B cell (primary cell): ENCODE measurements at regions not wholly inside any gene's neighbourhood (a gene's known extent, or its start where the extent isn't known, plus 50 kb on each side); places are given as distances from the start of the nearest gene placed in this dataset.
"Not testable (repeated sequence)": the region's sequence is repeated elsewhere in the genome, so short reads cannot be mapped to it uniquely, and the experiment has no call there.

Source experiments
- ATAC-seq: fragments of 200-7000 bp; cut with Tn5 transposase; one replicate; pipeline ENCODE4 v1.10.0; 2021; ENCODE audit warnings: low read depth, mild to moderate bottlenecking, moderate number of reproducible peaks, moderate library complexity
- CTCF ChIA-PET: fragments of 350-600 bp; sonication (Branson Sonifier 250); formaldehyde crosslinking; loops from one replicate; lab custom pipeline; 2021; ENCODE audit warnings: antibody characterized with exemption, inconsistent platforms; lab: Charles Lee
- POLR2A ChIA-PET: fragments of 350-600 bp; sonication (Branson Sonifier 250); formaldehyde crosslinking; loops from one replicate; lab custom pipeline; 2021; ENCODE audit warnings: antibody characterized with exemption; lab: Charles Lee
- DNase-seq: peaks from one replicate; pipeline ENCODE4 v3.0.0; 2013
- H2AFZ ChIP-seq: 2 replicates; pipeline ENCODE4 v1.6.1; 2012; ENCODE audit warnings: mild to moderate bottlenecking, low read depth, low read length; ENCODE audit not compliant: insufficient read depth, poor library complexity, severe bottlenecking
- H3K27ac ChIP-seq, 2 donors: 1 replicate in 1 of 2; 2 replicates in 1 of 2; pipeline ENCODE4 v1.5.1; 2012 to 2013; ENCODE audit warnings: low read length in 2 of 2, mild to moderate bottlenecking in 2 of 2, moderate library complexity in 1 of 2
- H3K27me3 ChIP-seq, 4 experiments: fragments of 200-600 bp in 1 of 4; sonication (generic) in 1 of 4; replicated peaks in 1 of 4; 1 replicate in 2 of 4; 2 replicates in 2 of 4; pipeline versions ENCODE4 v1.6.1 to v1.7.0; 2013 to 2016; ENCODE audit warnings: low read length in 3 of 4, mild to moderate bottlenecking in 2 of 4, mixed read lengths in 1 of 4, moderate library complexity in 1 of 4; ENCODE audit not compliant: insufficient read depth in 4 of 4, control insufficient read depth in 3 of 4; ENCODE audit errors: control extremely low read depth in 1 of 4
- H3K36me3 ChIP-seq, 2 experiments: replicated peaks in 1 of 2; 1 replicate in 1 of 2; 2 replicates in 1 of 2; pipeline versions ENCODE4 v1.6.1 to v1.7.1; 2013; ENCODE audit warnings: low read length in 1 of 2; ENCODE audit not compliant: insufficient read depth in 2 of 2, control insufficient read depth in 1 of 2; ENCODE audit errors: control extremely low read depth in 1 of 2, extremely low read depth in 1 of 2
- H3K4me1 ChIP-seq, 2 donors: fragments of 200-600 bp in 1 of 2; sonication (generic) in 1 of 2; 1 replicate in 1 of 2; 2 replicates in 1 of 2; pipeline versions ENCODE4 v1.5.1 to v1.6.1; 2013 to 2017; ENCODE audit warnings: low read length in 2 of 2; ENCODE audit not compliant: control insufficient read depth in 2 of 2, insufficient read depth in 2 of 2
- H3K4me2 ChIP-seq: replicated peaks from 2 replicates; pipeline ENCODE3; 2012; ENCODE audit warnings: mild to moderate bottlenecking, low read depth, low read length; ENCODE audit not compliant: poor library complexity, severe bottlenecking
- H3K4me3 ChIP-seq, 5 experiments: fragments of 200-600 bp in 1 of 5; sonication (generic) in 1 of 5; 1 replicate in 3 of 5; 2 replicates in 2 of 5; pipeline versions ENCODE4 v1.5.1 to v1.7.0; 2011 to 2016; ENCODE audit warnings: low read length in 4 of 5, mild to moderate bottlenecking in 4 of 5, low read depth in 2 of 5, control low read depth in 1 of 5, moderate library complexity in 1 of 5; ENCODE audit not compliant: insufficient read depth in 1 of 5; ENCODE audit errors: control extremely low read depth in 1 of 5, extremely low read depth in 1 of 5
- H3K79me2 ChIP-seq: fragments of 200-600 bp; sonication (generic); one replicate; pipeline ENCODE4 v1.6.0; 2016; ENCODE audit warnings: low read length; ENCODE audit not compliant: control insufficient read depth, insufficient read depth
- H3K9ac ChIP-seq: fragments of 200-600 bp; sonication (generic); 2 replicates; pipeline ENCODE4 v1.6.1; 2017; ENCODE audit warnings: mild to moderate bottlenecking, low read length, moderate library complexity
- H3K9me3 ChIP-seq, 3 donors: one replicate each; pipeline versions ENCODE4 v1.6.1 to v1.7.1; 2013; ENCODE audit warnings: low read length in 2 of 3; ENCODE audit not compliant: control insufficient read depth in 2 of 3, insufficient read depth in 1 of 3; ENCODE audit errors: control extremely low read depth in 1 of 3
- H4K20me1 ChIP-seq: 2 replicates; pipeline ENCODE4 v1.6.0; 2012; ENCODE audit warnings: mild to moderate bottlenecking, low read length; ENCODE audit not compliant: insufficient read depth, control insufficient read depth, poor library complexity, severe bottlenecking
- H3K27ac Mint-ChIP-seq: one replicate; pipeline ENCODE4 v1.8.0; 2021; ENCODE audit warnings: mixed read lengths
- H3K27me3 Mint-ChIP-seq: one replicate; pipeline ENCODE4 v1.8.0; 2021; ENCODE audit warnings: mixed read lengths
- H3K4me1 Mint-ChIP-seq: one replicate; pipeline ENCODE4 v1.8.0; 2021; ENCODE audit warnings: mixed read lengths
- H3K4me3 Mint-ChIP-seq: one replicate; pipeline ENCODE4 v1.8.0; 2021; ENCODE audit warnings: mixed read lengths
- H3K9me3 Mint-ChIP-seq: one replicate; pipeline ENCODE4 v1.8.0; 2022; ENCODE audit warnings: mixed read lengths; ENCODE audit not compliant: insufficient read depth
- CTCF ChIP-seq: fragments of 200-600 bp; IDR thresholded peaks from one replicate; pipeline ENCODE4 v1.8.0; 2022; ENCODE audit warnings: antibody characterized with exemption, mild to moderate bottlenecking
- EZH2 ChIP-seq: IDR thresholded peaks from 2 replicates; pipeline ENCODE4 v1.6.1; 2012; ENCODE audit warnings: borderline replicate concordance, low read depth, mild to moderate bottlenecking, moderate library complexity, low read length; ENCODE audit not compliant: insufficient read depth, poor library complexity, severe bottlenecking
- WGBS: methylation state at CpG from one replicate; pipeline ENCODE4 v1.1.5; 2013; ENCODE audit warnings: missing lambda C conversion rate; ENCODE audit not compliant: insufficient coverage; 5-methylcytosine and 5-hydroxymethylcytosine counted together
- intact Hi-C: fragments of 100-400 bp; cut with micrococcal nuclease; formaldehyde crosslinking; loops from one replicate; pipeline ENCODE4 v1.10.0; 2022

GRCh38 chr5:29131285-29131684 is 2062.2 kb upstream of the CDH6 start:
- TF ChIP-seq EZH2 (no peak), CTCF (no peak)
- H3K4me3 Mint-ChIP-seq = no peak overlapping the region
- CTCF ChIA-PET = no interaction called here
- H3K4me2 ChIP-seq = no peak overlapping the region
- POLR2A ChIA-PET = no interaction called here
- intact Hi-C loops = no loop called here
- H3K27ac Mint-ChIP-seq = no peak overlapping the region
- no peak overlapping the region for H3K9ac ChIP-seq
- H3K4me1 Mint-ChIP-seq = no peaks in the 10 kb centered on the region
- no peak overlapping the region for H3K4me3 ChIP-seq
- no peaks in the 10 kb centered on the region for H3K27me3 ChIP-seq
- peaks cover 6% of the 10 kb centered on the region for H3K9me3 Mint-ChIP-seq
- DNase-seq (no peak), ATAC-seq (no peak)
- no peaks in the 10 kb centered on the region for H3K4me1 ChIP-seq
- H2AFZ ChIP-seq = no peak overlapping the region
- no peaks in the 10 kb centered on the region for H4K20me1 ChIP-seq
- no peaks in the 10 kb centered on the region for H3K79me2 ChIP-seq
- WGBS = no CpG with 5 or more reads among the region's 2 CpGs
- H3K27me3 Mint-ChIP-seq = no peaks in the 10 kb centered on the region
- H3K9me3 ChIP-seq = peaks cover 0 to 11% (median 0%) of the 10 kb centered on the region in 3 donors
- H3K36me3 ChIP-seq = no peaks in the 10 kb centered on the region
- no peak overlapping the region for H3K27ac ChIP-seq

DNA sequence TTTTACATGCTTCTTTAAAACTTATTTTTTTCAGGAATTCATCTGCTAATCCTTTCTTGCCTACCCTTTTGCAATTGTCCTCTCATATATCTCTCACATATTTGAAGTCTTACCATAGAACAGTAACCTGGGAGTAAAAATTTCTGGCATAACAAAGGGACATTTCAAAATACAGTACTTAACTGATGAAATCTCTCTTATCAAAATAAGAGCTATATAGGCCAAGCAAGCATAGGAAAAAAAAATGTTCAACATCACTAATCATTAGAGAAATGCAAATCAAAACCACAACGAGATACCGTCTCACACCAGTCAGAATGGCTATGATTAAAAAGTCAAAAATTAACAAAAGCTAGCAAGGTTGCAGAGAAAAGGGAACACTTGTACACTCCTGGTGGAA is 2062.7 kb upstream of the CDH6 start:
- no peak overlapping the region for H2AFZ ChIP-seq
- H3K27me3 ChIP-seq = no peaks in the 10 kb centered on the region
- no peaks in the 10 kb centered on the region for H4K20me1 ChIP-seq
- no peak for ATAC-seq
- ChIA-PET POLR2A (no interaction called here), CTCF (no interaction called here)
- H3K4me3 Mint-ChIP-seq = no peak overlapping the region
- H3K4me1 ChIP-seq = no peaks in the 10 kb centered on the region
- no peak for TF ChIP-seq CTCF
- no peak for TF ChIP-seq EZH2
- H3K4me1 Mint-ChIP-seq = no peaks in the 10 kb centered on the region
- H3K27ac ChIP-seq = no peak overlapping the region
- H3K27me3 Mint-ChIP-seq = no peaks in the 10 kb centered on the region
- DNase-seq = no peak
- H3K9ac ChIP-seq = no peak overlapping the region
- no peak overlapping the region for H3K4me2 ChIP-seq
- intact Hi-C loops = no loop called here
- peaks cover 0 to 11% (median 0%) of the 10 kb centered on the region in 3 donors for H3K9me3 ChIP-seq
- H3K36me3 ChIP-seq = no peaks in the 10 kb centered on the region
- H3K27ac Mint-ChIP-seq = no peak overlapping the region
- no peak overlapping the region for H3K4me3 ChIP-seq
- no CpG with 5 or more reads among the region's 2 CpGs for WGBS
- H3K9me3 Mint-ChIP-seq = peaks cover 6% of the 10 kb centered on the region
- no peaks in the 10 kb centered on the region for H3K79me2 ChIP-seq

- H3K4me3 Mint-ChIP-seq, H3K4me1 Mint-ChIP-seq, H3K4me2 ChIP-seq, POLR2A ChIA-PET, H3K27ac ChIP-seq, DNase-seq, intact Hi-C loops, H3K4me1 ChIP-seq, CTCF ChIA-PET, H3K4me3 ChIP-seq, H3K27me3 Mint-ChIP-seq, ATAC-seq, H2AFZ ChIP-seq, H3K9me3 Mint-ChIP-seq, H3K36me3 ChIP-seq, H3K9ac ChIP-seq, H4K20me1 ChIP-seq, H3K27me3 ChIP-seq, H3K27ac Mint-ChIP-seq, H3K79me2 ChIP-seq: not testable (repeated sequence)
- H3K9me3 ChIP-seq = peaks cover 0 to 10% (median 0%) of the 10 kb centered on the region in 3 donors
- 95% methylated on average over 17 of the region's 32 CpGs for WGBS
Measured at GRCh38 chr5:29127524-29128156, 2065.8 kb upstream of the CDH6 start.
